MCF 10A (cell line): ENCODE measurements at regions not wholly inside any gene's neighbourhood (a gene's known extent, or its start where the extent isn't known, plus 50 kb on each side); places are given as distances from the start of the nearest gene placed in this dataset.

Source experiments
- BruUV-seq: library from RNA; stranded (reverse); fragments of 400-500 nt; replicated peaks from 2 replicates; lab custom pipeline; 2021; lab: Mats Ljungman, UMichigan
- CTCF ChIA-PET: fragments of 300-600 bp; sonication (Branson Sonifier 250); formaldehyde crosslinking; extraction: SDS; loops from one replicate; lab custom pipeline; 2021; ENCODE audit warnings: antibody characterized with exemption, inconsistent platforms; lab: Yijun Ruan, JAX
- POLR2A ChIA-PET: fragments of 300-600, 350-650 bp; sonication (Branson Sonifier 250); formaldehyde crosslinking; extraction: SDS; loops from one replicate; lab custom pipeline; 2020; ENCODE audit warnings: antibody characterized with exemption, inconsistent platforms; lab: Yijun Ruan, JAX
- DNase-seq: peaks from one replicate; pipeline ENCODE4 v3.0.0-alpha.2; 2018; ENCODE audit not compliant: unreplicated experiment
- H3K27ac Mint-ChIP-seq: one replicate; pipeline ENCODE4 v1.8.0; 2022; ENCODE audit warnings: mild to moderate bottlenecking, low read depth, mixed read lengths; ENCODE audit not compliant: unreplicated experiment
- H3K27me3 Mint-ChIP-seq: one replicate; pipeline ENCODE4 v1.8.0; 2022; ENCODE audit warnings: mixed read lengths; ENCODE audit not compliant: insufficient read depth, unreplicated experiment
- H3K36me3 Mint-ChIP-seq: one replicate; pipeline ENCODE4 v1.8.0; 2022; ENCODE audit warnings: mild to moderate bottlenecking, moderate library complexity, mixed read lengths; ENCODE audit not compliant: insufficient read depth, unreplicated experiment
- H3K4me1 Mint-ChIP-seq: one replicate; pipeline ENCODE4 v1.8.0; 2022; ENCODE audit warnings: mixed read lengths; ENCODE audit not compliant: insufficient read depth, unreplicated experiment
- H3K4me3 Mint-ChIP-seq: one replicate; pipeline ENCODE4 v1.8.0; 2022; ENCODE audit warnings: mild to moderate bottlenecking, moderate library complexity, mixed read lengths; ENCODE audit not compliant: unreplicated experiment
- H3K9me3 Mint-ChIP-seq: one replicate; pipeline ENCODE4 v1.8.0; 2022; ENCODE audit warnings: mixed read lengths; ENCODE audit not compliant: unreplicated experiment
- CTCF ChIP-seq: fragments of 200-600 bp; IDR thresholded peaks from one replicate; pipeline ENCODE4 v1.8.0; 2022; ENCODE audit warnings: antibody characterized with exemption, mild to moderate bottlenecking; ENCODE audit not compliant: unreplicated experiment
- intact Hi-C: fragments of 100-400 bp; cut with micrococcal nuclease; formaldehyde crosslinking; loops from 2 replicates; pipeline ENCODE4 v1.14.1; 2022

GRCh38 chr5:17837757-17838156, 203.5 kb downstream of the TAF11L14 start:
- POLR2A ChIA-PET, result no interaction called here
- peaks cover 19% of the 10 kb centered on the region for H3K9me3 Mint-ChIP-seq
- no peaks in the 10 kb centered on the region for H3K4me1 Mint-ChIP-seq
- no peak overlapping the region for H3K4me3 Mint-ChIP-seq
- H3K27me3 Mint-ChIP-seq, result no peaks in the 10 kb centered on the region
- no peak for DNase-seq
- TF ChIP-seq CTCF, result no peak
- CTCF ChIA-PET, result interaction anchor here (0.8 kb wide), 1 partner anchor 9 kb away, joined by 3 read pairs; no protein-coding TSS in a partner anchor
- H3K36me3 Mint-ChIP-seq, result no peaks in the 10 kb centered on the region
- BruUV-seq, result no TSS peak
- intact Hi-C loops, result no loop called here
- H3K27ac Mint-ChIP-seq, result no peak overlapping the region

GRCh38 chr5:17838469-17838868, 204.2 kb downstream of the TAF11L14 start:
- BruUV-seq, result no TSS peak
- Mint-ChIP-seq H3K9me3 (peaks cover 19% of the 10 kb centered on the region), H3K36me3 (no peaks in the 10 kb centered on the region), H3K27ac (no peak overlapping the region), H3K27me3 (no peaks in the 10 kb centered on the region), H3K4me1 (no peaks in the 10 kb centered on the region), H3K4me3 (no peak overlapping the region)
- DNase-seq, result no peak
- CTCF ChIA-PET, result interaction anchor here (1.2 kb wide), 1 partner anchor 37 kb away, joined by 3 read pairs; no protein-coding TSS in a partner anchor
- no peak for TF ChIP-seq CTCF
- POLR2A ChIA-PET, result interaction anchor here (1.3 kb wide), 1 partner anchor 13 kb away, joined by 4 read pairs; no protein-coding TSS in a partner anchor
- intact Hi-C loops, result no loop called here

GRCh38 chr5:17839848-17840247, 205.6 kb downstream of the TAF11L14 start:
- CTCF ChIA-PET, result interaction anchor here (0.6 kb wide), 1 partner anchor 93 kb away, joined by 3 read pairs; no protein-coding TSS in a partner anchor
- H3K36me3 Mint-ChIP-seq, result no peaks in the 10 kb centered on the region
- no peaks in the 10 kb centered on the region for H3K27me3 Mint-ChIP-seq
- peaks cover 19% of the 10 kb centered on the region for H3K9me3 Mint-ChIP-seq
- H3K27ac Mint-ChIP-seq, result no peak overlapping the region
- no TSS peak for BruUV-seq
- no peaks in the 10 kb centered on the region for H3K4me1 Mint-ChIP-seq
- intact Hi-C loops, result no loop called here
- TF ChIP-seq CTCF, result no peak
- no peak for DNase-seq
- H3K4me3 Mint-ChIP-seq, result no peak overlapping the region
- POLR2A ChIA-PET, result no interaction called here

GRCh38 chr5:17846496-17846895, 212.2 kb downstream of the TAF11L14 start:
- POLR2A ChIA-PET, result no interaction called here

More at GRCh38 chr5:17846496-17846895, 212.2 kb downstream of the TAF11L14 start:
- DNase-seq, result no peak
- intact Hi-C loops, result no loop called here
- CTCF ChIA-PET, result interaction anchor here (0.6 to 0.7 kb wide), 3 partner anchors 9 to 167 kb away, joined by 3 to 4 read pairs (median 3); no protein-coding TSS in a partner anchor
- TF ChIP-seq CTCF, result no peak
- BruUV-seq, result no TSS peak
- H3K4me1 Mint-ChIP-seq, result no peaks in the 10 kb centered on the region
- no peaks in the 10 kb centered on the region for H3K36me3 Mint-ChIP-seq
- H3K9me3 Mint-ChIP-seq, result peaks cover 7% of the 10 kb centered on the region
- no peaks in the 10 kb centered on the region for H3K27me3 Mint-ChIP-seq
- H3K4me3 Mint-ChIP-seq, result no peak overlapping the region
- no peak overlapping the region for H3K27ac Mint-ChIP-seq
